Hepatic stellate cell (primary cell): ENCODE measurements at regions not wholly inside any gene's neighbourhood (a gene's known extent, or its start where the extent isn't known, plus 50 kb on each side); places are given as distances from the start of the nearest gene placed in this dataset.
"Not testable (repeated sequence)": the region's sequence is repeated elsewhere in the genome, so short reads cannot be mapped to it uniquely, and the experiment has no call there.

Experiments
- DNase-seq: peaks from one replicate; pipeline ENCODE4 v3.0.0; 2011; ENCODE audit warnings: low spot score

DNA sequence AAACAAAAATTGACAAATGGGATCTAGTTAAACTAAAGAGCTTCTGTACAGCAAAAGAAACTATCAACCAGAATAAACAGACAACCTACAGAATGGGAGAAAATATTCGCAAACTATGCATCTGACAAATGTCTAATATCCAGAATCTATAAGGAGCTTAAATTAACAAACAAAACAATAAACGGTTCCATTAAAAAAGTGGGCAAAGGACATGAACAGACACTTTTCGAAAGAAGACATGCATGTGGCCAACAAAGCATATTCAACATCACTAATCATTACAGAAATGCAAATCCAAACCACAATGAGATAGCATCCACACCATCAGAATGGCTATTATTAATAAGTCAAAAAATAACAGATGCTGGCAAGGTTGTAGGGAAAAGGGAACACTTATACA, 50.5 kb upstream of the MED13L start:
- DNase-seq = not testable (repeated sequence)

DNA sequence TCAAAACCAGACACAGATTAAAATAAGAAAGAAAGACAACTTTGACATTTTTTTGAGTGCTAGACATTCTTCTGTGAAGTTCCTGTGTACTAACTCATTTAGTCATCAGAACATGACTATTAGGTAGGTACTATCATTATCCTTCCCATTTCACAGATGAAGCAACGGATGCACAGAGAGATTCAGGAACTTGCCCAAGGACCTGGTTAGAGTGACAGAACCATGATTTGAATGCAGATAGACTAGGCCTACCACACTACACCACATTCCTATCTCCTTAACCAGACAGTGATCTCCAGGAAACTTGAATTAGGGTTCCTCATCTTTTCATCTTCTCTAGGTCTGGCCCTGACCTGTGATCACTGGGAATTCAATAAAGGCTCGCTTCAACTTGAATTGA, 54.4 kb upstream of the MED13L start:
- no peak for DNase-seq

DNA sequence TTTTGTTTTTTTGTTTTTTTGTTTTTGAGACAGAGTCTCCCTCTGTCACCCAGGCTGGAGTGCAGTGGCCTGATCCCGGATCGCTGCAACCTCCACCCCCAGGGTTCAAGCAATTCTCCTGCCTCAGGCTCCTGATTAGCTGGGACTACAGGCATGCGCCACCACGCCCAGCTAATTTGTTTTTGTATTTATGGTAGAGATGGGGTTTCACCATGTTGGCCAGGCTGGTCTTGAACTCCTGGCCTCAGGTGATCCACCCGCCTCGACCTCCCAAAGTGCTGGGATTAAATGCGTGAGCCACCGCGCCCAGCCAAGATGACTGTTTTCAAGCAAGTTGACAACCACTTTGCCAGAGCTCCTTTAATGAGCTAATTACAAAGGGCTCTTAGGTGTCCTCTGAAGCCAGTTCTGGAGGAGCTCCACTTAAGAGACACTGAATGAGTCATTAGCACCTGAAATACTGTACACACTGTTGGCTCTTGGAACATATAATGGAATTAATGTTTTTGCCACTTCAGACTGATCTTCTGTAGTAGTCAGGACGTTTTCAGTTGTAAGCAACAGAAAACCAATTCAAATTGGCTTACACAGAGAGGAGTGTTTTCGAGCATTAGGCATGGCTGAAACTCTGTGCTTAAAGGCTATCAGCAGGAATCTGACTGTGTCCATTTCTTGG, 55.4 kb upstream of the MED13L start:
- DNase-seq = no peak

DNA sequence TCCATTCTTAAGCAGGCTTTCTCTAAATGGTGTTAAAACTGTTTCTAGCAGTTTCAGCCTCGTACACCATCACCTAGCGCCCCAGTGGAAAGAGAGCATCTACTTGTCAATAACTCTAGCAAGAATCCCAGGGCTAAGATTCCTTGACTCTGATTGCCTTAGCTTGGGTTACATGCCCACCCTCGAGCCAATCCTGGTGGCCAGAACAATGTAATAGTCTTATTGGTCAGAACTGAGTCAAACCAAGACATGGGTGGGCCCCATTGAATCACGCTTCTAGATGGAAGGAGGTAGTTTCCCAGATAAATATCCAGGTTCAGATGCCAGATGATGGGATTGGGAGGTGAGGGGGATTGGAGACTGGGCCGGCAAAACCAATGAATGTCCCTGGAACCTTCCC, 55.9 kb upstream of the MED13L start:
- no peak for DNase-seq

DNA sequence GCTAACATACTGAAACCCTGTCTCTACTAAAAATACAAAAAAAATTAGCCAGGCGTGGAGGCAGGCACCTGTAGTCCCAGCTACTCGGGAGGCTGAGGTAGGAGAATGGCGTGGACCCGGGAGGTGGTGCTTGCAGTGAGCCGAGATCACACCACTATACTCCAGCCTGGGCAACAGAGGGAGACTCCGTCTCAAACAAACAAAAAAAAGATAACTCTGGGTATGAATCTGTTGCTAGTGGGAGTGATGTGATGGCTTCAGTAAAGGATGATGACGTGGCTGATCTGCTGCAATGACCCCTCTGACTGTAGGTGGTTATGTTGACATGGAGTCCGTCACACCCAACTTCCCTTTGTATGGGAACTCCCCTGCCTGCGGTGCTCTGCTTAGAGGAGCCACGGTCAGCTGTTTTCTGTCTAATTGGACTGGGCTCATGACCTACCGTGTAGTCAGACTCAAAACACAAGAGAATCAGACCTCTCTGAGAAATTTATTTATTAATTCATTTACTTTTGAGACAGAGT, 59.1 kb upstream of the MED13L start:
- DNase-seq = no peak

DNA sequence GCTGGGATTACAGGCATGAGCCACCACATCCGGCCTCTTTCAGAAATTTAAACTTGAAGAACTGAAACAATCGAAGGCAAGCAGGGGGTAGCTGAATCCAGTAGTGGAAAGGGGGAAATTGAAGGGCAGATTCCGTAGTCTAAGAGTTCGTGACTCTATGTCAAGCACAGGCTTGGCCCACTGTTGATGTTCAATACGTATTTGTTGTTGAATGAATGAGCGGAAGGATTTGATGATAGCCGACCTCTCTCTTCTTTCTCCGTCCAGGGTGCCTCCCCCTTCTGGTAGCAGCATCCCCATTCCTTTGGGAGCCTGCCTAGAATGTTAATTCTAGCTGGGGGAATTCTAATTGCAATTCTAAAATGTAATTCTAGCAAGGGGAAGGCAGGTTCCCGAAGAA, 59.8 kb upstream of the MED13L start:
- no peak for DNase-seq

DNA sequence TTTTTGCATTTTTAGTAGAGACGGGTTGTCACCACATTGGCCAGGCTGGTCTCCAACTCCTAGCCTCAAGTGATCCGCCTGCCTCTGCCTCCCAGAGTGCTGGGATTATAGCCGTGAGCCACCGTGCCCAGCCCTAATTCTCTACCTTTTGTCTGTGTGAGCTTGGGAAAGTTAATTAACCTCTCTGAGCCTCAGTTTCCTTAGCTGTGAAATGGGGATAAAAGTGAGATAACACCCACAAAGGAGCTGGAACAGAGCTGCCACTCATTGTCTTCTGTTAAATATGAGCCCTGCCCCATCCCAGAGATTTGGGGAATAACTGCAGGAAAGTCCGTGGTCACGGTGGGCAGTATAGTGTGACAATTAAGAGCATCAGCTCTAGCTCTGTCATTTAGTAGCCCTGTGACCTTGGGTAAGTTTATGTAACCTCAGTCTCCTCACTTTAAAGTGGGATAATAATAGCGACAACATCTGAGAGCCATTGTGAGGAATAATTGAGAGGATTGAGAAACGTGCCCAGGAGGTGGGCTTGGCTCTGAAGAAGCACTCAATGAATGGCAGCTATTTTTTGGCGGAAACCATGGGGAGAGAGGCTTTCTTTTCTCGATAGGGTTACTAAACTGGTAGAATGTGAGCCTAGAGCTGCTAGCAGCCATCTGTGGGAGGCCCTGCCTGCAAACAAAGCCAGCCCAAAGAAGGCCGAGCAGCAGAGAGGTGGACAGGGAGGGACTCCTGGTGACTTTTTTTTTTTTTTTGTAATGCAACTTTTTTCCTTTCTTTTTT, 60.8 kb upstream of the MED13L start:
- no peak for DNase-seq

DNA sequence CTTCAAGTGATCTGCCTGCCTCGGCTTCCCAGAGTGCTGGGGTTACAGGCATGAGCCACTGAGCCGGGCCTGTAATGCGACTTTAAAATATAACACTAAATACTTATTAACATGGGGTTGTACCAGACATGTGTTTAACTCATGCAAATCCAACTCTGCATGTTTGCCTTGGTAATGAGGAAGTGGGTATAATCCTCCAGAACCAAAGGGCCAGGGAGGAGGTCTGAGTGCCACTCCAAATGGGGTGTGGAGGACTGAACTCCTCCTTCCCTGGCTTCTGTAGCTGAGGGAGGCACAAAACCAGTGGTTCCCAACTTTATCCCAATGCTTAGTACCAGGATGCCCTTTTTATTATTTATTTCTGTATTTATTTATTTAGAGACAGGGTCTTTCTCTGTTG, 61.6 kb upstream of the MED13L start:
- DNase-seq = no peak

DNA sequence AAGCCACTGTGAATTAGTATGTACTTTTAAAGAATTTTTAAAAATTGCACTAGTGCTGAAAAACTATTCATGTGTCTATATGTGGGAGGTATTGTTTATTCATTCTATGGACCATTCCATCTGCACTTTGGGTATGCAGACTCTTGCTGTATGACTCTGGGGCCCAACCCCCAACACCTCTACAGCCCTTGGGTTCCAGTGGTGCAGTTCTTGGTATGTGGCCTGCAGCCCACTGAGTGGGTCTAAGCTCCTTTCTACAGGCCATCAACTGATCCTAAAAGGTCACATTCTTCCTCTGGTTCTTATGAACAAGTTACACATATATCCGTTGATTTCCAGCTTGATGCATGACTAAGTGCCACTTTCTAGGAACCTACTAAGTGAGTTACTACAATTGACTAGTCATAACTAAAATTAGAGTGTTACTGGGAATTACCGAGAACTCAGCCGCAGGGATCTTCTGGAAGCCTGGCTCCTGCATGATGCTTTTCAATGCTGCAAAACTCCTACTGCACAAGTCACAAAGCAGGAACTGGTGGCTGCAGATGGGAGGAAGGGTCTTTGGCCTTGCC, 62.4 kb upstream of the MED13L start:
- no peak for DNase-seq

DNA sequence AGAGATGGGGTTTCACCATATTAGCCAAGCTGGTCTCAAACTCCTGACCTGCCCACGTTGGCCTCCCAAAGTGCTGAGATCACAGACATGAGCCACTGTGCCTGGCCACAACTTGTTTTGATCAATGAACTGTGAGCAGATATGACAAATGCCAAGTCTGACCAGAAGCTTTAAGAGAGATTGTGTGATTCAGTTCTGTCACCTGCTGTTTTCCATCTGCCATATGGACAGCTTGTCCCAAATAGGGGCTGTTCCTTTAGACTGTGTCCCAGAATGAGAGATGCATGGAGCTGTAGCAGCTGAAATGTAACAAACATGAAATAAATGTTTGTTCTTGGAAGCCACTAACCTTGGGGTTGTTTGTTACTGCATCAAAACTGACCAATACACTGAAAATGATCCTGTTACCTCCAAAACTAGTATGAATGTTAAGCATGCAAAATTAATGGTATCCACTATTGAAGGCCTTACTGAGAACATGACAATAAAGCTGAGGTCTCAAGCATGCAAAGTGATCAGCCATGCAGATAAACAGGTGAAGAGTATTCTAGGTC, 65.9 kb upstream of the MED13L start:
- no peak for DNase-seq

DNA sequence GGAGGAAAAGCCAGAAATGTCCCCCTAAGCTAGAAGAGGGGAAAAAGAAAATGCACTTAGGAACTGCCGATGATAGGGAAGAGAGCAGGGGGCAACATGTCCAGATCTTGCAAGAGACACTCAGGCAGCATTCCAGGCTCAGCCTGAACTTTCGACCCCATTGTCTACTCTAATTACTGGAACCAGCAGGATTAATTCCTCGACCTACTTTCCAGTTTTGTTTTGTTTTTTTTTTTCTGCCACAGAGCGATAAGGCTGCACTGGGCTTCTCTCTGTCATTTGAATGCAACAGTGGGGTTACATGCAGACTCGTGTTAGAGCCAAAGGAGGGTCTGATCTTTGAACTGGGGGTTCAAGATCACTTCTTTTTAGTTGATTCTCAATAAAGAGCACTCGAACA, 68.7 kb upstream of the MED13L start:
- DNase-seq = no peak

DNA sequence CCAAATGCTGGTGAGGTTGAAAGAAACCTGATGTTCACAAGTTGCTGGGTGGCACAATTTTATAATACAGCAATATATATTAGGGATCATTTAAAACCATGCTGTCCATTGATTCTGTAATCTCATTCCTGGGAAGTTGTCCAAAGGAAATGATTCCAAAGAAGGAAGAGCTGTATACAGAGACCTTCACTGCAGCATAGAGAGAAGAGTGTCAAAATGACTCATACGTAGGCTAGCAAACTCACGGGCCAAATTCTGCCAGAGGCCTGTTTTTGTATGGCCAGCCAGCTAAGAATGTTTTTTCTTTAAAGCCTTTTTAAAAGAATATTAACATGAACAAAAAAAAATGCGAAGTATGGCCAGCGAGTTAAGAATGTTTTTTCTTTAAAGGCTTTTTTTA, 69.2 kb upstream of the MED13L start:
- DNase-seq = peak; percentile 81

DNA sequence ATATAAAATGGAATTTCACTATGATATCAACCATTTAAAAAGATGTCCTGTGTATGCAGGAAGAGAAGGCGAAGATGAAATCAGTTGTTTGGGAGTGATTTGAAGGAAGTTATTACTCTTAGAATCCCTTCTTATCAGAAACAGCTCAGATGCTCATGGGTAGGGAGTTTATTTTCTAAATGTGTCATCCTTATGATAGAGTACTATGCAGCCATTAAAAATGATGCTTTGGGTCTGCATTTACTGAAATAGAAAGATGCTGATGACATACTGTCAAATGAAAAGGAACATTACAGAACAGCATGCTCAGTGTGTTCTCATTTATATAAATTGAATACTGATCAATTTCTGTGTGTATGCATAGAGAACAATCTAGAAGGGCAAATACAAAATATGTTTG, 69.8 kb upstream of the MED13L start:
- no peak for DNase-seq

DNA sequence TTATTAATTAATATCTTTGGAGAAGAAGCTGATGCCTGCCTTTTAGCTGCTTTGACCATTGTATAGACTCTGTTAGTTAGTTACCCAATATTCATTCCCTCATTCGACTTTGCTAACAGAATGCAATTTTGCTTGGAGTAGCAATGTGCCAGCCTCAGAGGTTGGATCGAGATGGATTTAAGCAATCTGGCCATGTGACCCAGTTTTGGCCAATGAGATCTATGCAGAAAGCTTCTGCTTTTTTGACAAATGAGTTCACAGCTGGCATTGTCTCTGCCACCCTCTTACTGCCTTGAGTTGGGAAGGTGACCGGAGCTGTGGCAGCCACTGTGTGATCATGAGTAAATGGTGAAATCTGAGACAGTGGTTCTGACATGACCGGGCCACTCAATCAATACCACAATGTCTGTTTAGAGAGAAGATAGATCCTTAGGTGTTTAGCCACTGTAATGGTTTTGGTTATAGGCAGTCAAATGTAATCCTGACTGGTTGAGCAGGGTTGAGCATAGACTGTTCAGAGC, 74.9 kb upstream of the MED13L start:
- DNase-seq = no peak

DNA sequence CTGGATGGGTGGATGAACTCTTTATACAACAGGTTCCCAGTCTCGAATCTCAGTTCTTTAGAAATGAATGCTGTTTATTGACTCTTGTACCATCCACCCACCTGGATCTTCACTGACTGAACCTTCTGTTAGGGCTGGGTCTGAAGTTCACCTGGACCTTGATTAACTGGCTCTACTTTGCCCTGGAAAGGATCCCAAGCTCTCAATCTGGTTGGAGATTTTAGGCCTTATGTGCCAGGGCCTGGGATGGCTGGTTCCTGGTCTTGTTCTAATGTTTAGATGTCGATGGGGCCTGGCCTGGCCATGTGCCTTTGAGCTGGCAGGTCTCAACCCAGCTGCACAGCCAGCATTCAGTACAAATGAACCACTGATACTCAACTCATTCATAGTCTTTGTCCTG, 76.5 kb upstream of the MED13L start:
- no peak for DNase-seq

DNA sequence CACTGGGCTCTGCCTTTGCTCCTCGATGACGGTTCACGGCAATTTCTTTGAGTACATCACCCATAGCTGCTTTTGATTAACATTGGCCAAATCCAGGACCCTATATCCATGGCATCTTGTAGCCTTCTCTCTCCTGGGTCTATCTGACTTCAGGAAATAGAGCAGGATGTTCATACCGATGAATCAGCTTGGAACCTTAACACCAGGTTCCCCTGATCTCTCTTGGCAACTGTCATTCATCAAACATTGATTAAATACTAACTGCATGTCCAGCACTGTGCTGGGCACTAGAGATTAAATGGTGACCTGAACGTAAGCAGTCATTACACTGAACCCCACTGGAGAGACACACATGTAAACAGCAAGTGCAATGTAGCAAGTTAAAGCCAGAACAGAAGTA, 77.0 kb upstream of the MED13L start:
- no peak for DNase-seq

DNA sequence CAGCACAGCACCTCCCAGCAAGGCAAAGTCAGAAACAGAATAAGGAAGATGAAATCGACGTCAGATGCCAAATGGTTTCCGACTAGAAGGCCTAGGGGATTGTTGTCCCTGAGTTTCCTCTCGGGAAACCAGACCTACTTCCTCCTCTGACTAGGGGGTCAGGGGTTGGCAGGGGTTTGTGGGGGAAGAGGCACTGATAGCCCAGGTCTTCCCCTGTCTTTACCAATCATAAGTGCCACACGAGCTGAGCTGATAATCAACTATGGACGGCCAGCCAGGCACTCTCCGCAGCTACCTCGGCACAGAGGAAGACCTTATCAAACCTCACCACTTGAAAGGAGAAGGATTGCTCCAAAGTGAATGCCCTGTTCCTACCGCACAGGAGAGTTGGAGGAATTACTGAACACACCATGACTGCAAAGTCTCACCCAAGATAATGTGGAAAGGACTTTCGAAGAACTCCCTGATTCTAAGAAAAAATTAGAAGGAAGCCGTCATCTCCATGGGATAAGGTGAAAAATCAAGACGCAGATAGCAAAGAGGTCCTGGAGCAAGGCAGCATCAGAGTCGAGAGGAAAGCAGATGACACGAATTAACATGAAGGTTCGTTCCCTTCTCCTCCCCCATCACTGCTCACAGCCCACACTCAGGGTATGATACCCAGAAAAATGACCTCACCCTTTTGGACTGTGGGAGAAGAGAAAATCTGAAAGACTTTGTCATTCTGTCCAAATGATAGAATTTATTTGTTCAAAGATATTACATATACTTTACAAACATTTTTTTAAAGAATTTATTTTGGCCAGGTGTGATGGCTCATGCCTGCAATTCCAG, 77.7 kb upstream of the MED13L start:
- DNase-seq = no peak

DNA sequence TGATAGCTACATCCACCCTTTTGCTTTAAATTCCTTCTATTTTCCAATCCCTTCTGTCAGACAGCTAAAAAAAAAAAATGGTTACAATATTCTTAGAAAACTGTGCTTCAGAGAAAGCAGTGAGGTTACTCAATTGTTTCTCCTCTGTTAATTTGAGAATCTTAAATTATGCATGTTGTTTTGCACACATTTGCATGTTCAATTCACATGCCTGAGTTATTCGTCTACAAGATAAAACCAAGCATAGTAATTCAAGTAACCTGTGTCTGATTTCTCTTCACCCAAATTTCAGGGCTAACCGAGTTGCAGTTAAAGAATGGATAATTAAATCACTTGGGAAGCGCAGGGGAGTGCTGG, 81.0 kb upstream of the MED13L start:
- no peak for DNase-seq

DNA sequence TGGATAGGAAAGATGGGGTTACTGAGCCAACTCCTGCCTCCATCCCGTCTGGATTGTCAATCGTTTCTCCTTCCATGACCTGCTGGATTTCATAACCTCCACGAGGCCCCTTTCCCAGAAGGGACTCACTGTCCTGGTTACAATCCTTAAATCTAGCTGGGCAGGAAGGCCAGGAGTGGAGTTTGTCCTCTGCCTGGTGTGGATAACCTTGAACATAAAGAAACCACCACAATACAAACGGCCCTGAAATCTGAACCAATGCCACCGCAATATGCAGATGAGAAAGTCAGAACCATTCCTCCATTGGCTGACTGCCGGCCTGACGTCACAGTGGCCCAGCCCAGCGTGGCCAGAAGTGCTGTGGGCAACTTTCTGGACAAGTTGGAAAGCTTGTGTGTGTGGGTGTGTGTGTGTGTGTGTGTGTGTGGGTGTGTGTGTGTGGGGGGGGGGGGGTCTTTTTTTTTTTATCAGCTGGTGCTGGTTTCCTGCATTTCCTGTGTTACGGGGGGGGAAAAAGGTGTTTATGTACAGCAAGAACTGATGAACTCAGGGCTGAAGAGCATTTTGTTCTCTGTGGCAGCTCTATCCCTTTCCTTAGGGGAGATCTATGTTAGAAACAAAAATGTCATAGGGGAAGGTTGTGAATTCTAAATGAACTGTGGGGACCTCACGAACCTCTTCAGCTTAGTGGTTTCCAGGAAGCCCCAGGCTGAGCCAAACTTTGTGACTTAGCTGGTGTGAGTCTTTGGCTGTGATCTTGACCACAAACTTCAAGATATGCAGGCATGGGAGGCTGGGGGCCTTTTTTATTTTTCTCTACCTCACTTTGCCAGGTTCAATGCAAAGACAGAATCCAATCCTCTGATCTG, 81.6 kb upstream of the MED13L start:
- DNase-seq = peak; percentile 91

DNA sequence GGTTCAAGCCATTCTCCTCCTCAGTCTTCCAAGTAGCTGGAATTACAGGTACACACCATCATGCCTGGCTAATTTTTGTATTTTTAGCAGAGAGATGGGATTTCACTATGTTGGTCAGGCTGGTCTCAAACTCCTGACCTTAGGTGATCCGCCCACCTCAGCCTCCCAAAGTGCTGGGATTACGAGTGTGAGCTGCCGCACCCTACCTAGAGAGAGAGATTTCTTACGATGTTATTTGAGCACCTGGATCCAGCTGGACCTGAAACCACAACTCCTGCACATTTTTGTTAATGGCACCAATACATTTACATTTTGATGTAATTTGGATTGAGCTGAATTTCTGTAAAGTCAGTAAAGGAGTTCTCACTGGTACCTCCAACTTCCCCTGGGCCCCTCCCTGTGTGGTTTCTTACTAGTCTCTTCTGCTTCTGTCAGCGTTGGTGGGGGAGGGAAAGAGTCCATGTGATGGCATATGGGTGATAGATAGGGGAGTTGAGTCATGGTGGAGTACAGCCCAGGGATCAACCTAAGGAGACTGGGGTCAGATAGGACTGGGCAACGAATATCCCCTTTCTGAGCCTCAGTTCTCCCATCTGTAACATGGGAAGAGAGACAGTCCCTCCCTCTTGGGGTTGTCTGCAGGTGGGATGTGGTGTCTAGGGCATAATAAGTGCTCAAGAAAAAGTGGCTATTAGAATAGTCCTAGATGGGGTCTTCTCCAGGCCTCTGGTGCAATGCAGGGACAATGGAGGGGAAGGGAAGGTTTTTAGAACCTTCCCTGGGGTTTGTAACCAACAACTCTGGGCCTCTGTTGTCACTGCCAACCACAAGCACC, 83.3 kb upstream of the MED13L start:
- no peak for DNase-seq
